GM12891 (cell line): ENCODE measurements at regions not wholly inside any gene's neighbourhood (a gene's known extent, or its start where the extent isn't known, plus 50 kb on each side); places are given as distances from the start of the nearest gene placed in this dataset.

ENCODE experiments used
- POLR2A ChIP-seq: IDR thresholded peaks from 2 replicates; pipeline ENCODE4 v1.6.1; 2011; ENCODE audit warnings: low read depth, low read length, control low read depth
- TAF1 ChIP-seq: IDR thresholded peaks from 2 replicates; pipeline ENCODE4 v1.6.1; 2011; ENCODE audit warnings: low read depth, low read length, control low read depth

GRCh38 chr1:188700116-188700515 lies 1777.5 kb downstream of the BRINP3 start:
- TF ChIP-seq TAF1 (no peak), POLR2A (no peak)
